Upper lobe of right lung (tissue), 1 donor: ENCODE measurements at regions not wholly inside any gene's neighbourhood (a gene's known extent, or its start where the extent isn't known, plus 50 kb on each side); places are given as distances from the start of the nearest gene placed in this dataset.

Source experiments
- ATAC-seq: fragments of 200-7000 bp; cut with Tn5 transposase; one replicate; pipeline ENCODE4 v1.9.1; 2020; ENCODE audit warnings: mild to moderate bottlenecking, moderate library complexity
- DNase-seq: peaks from one replicate; pipeline ENCODE4 v3.0.0-alpha.2; 2020
- H3K27ac ChIP-seq: fragments of 200-600 bp; one replicate; pipeline ENCODE4 v1.8.0; 2022
- H3K27me3 ChIP-seq: fragments of 200-600 bp; one replicate; pipeline ENCODE4 v1.8.0; 2022; ENCODE audit warnings: mild to moderate bottlenecking
- H3K36me3 ChIP-seq: fragments of 200-600 bp; one replicate; pipeline ENCODE4 v1.8.0; 2022
- H3K4me1 ChIP-seq: fragments of 200-600 bp; one replicate; pipeline ENCODE4 v1.8.0; 2022
- H3K4me3 ChIP-seq: fragments of 200-600 bp; one replicate; pipeline ENCODE4 v1.8.0; 2022; ENCODE audit warnings: mild to moderate bottlenecking
- H3K9me3 ChIP-seq: fragments of 200-600 bp; one replicate; pipeline ENCODE4 v1.8.0; 2022
- intact Hi-C: fragments of 100-400 bp; cut with DNase I; formaldehyde crosslinking; loops from one replicate; pipeline ENCODE4 v1.11.0; 2022
- TF ChIP-seq, protein P1 (sequence below): fragments of 200-600 bp; IDR thresholded peaks from one replicate; pipeline ENCODE4 v1.8.0; 2022; ENCODE audit warnings: antibody characterized with exemption
- donor health status: DM: no; HTN: yes; CAD: no; lungs with severe emphysema.

DNA sequence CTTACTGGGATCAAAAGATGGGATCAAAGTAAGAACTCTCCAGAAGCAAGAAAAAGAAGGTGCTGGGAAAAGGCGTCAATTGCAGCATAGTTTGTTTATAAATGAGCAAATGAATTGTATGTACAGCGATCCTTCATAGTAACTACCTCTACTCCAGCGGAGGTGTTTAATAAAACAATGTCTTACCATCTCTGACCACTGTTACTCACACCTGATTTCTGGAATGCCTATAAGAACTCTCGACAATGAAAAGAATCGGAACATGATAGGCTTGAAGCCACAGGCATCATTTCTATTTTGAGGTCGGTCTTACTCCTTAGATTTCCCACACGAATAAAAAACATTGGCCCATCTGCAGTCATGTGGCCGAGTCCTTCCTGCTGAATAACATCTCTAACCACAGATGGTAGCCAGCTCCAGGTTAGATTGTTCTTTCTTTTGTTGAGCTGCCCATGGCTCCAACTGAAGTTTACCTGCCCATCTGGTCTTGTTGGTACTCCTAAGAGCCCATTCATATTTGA lies 67.6 kb downstream of the CLDN34 start:
- H3K27ac ChIP-seq: no peak overlapping the region
- H3K4me3 ChIP-seq: no peak overlapping the region
- H3K36me3 ChIP-seq: no peaks in the 10 kb centered on the region
- ATAC-seq: peak; percentile 45
- H3K27me3 ChIP-seq: no peaks in the 10 kb centered on the region
- DNase-seq: no peak
- intact Hi-C loops: no loop called here
- no peaks in the 10 kb centered on the region for H3K9me3 ChIP-seq
- TF ChIP-seq, protein P1, sequence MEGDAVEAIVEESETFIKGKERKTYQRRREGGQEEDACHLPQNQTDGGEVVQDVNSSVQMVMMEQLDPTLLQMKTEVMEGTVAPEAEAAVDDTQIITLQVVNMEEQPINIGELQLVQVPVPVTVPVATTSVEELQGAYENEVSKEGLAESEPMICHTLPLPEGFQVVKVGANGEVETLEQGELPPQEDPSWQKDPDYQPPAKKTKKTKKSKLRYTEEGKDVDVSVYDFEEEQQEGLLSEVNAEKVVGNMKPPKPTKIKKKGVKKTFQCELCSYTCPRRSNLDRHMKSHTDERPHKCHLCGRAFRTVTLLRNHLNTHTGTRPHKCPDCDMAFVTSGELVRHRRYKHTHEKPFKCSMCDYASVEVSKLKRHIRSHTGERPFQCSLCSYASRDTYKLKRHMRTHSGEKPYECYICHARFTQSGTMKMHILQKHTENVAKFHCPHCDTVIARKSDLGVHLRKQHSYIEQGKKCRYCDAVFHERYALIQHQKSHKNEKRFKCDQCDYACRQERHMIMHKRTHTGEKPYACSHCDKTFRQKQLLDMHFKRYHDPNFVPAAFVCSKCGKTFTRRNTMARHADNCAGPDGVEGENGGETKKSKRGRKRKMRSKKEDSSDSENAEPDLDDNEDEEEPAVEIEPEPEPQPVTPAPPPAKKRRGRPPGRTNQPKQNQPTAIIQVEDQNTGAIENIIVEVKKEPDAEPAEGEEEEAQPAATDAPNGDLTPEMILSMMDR: no peak
- H3K4me1 ChIP-seq: peaks cover 3% of the 10 kb centered on the region

GRCh38 chrX:10038585-10038984 lies 71.4 kb downstream of the CLDN34 start:
- intact Hi-C loops: no loop called here
- H3K27ac ChIP-seq: no peak overlapping the region
- no peaks in the 10 kb centered on the region for H3K27me3 ChIP-seq
- TF ChIP-seq, protein P1: no peak
- no peaks in the 10 kb centered on the region for H3K4me1 ChIP-seq
- H3K36me3 ChIP-seq: no peaks in the 10 kb centered on the region
- ATAC-seq (peak; percentile 35), DNase-seq (no peak)
- no peaks in the 10 kb centered on the region for H3K9me3 ChIP-seq
- H3K4me3 ChIP-seq: no peak overlapping the region

DNA sequence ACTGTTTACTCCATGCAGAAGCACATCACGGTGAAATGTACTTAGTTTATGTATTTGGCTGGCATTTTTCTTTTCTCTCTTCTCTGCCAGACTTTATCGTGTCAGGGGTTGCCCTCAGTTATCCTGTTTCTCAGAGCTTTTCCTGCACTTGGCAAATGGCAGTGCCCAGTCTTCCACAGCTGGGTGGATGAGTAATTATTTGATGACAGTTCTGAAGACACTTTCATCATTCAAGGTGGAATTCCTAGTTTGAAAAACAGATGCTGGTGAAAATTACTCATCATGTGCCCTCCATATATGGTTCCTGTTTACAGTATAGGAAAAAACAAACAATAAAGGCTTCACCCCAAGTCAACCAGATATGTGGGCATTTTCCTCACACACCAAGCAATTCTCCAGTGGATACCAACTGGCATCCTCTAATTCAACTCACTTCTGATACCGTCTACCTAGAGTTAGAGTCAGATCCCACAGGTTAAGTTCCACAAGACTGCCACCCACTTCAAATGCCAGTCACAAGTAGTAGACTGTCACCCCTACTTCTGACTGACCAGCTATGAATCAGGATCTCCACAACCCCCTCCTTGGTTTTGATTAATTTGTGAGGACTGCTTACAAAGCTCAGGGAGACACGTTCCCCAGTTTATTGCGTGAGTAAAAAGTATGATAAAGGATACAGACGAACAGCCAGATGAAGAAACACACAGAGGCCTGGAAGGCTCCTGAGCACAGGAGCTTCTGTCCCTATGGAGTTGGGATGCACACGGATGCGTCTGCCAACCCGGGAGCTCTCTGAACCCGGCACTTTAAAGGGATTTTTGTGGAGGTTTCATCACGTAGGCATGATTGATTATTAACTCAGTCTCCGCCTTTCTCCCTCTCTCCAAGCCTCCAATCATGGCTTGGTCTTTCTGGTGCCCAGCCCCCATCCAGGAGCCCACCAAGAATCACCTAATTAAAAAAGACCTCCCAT lies 72.9 kb downstream of the CLDN34 start:
- no peaks in the 10 kb centered on the region for H3K4me1 ChIP-seq
- DNase-seq (no peak), ATAC-seq (no peak)
- no peaks in the 10 kb centered on the region for H3K27me3 ChIP-seq
- no peak overlapping the region for H3K27ac ChIP-seq
- intact Hi-C loops: no loop called here
- no peaks in the 10 kb centered on the region for H3K36me3 ChIP-seq
- no peaks in the 10 kb centered on the region for H3K9me3 ChIP-seq
- no peak overlapping the region for H3K4me3 ChIP-seq
- TF ChIP-seq, protein P1: no peak

GRCh38 chrX:10040961-10041360 lies 73.8 kb downstream of the CLDN34 start:
- intact Hi-C loops: no loop called here
- Histone ChIP-seq H3K27me3 (no peaks in the 10 kb centered on the region), H3K4me1 (no peaks in the 10 kb centered on the region), H3K4me3 (no peak overlapping the region), H3K27ac (no peak overlapping the region), H3K9me3 (no peaks in the 10 kb centered on the region), H3K36me3 (no peaks in the 10 kb centered on the region)
- TF ChIP-seq, protein P1: no peak
- ATAC-seq: no peak
- no peak for DNase-seq

DNA sequence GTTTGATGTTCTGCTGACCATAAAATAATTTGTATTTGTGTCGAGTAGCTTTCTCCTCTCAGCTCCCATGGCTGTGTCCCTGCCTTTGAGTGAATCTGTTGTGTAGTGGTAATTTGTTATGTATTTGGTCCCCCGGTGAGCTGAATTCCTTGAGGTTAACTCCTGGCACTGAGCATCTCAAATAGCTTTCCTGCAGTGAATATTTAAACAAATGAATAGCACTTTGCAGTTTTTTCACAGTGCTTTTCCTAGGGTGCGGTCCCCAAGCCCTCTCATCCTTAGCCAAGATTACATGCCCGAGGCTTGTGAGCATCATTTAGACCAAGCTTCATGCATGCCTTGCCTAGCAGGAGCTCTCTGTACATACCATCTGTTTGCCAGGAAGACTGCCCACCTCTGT lies 74.2 kb downstream of the CLDN34 start:
- Histone ChIP-seq H3K36me3 (no peaks in the 10 kb centered on the region), H3K9me3 (no peaks in the 10 kb centered on the region), H3K27me3 (no peaks in the 10 kb centered on the region), H3K27ac (no peak overlapping the region), H3K4me1 (no peaks in the 10 kb centered on the region), H3K4me3 (no peak overlapping the region)
- TF ChIP-seq, protein P1: no peak
- intact Hi-C loops: no loop called here
- DNase-seq (no peak), ATAC-seq (peak; percentile 65)
